Activated naive CD4-positive, alpha-beta T cell treated with anti-CD3 and anti-CD28 coated beads, Interleukin-2, amount 50 U/mL, for 24 hours (primary cell): ENCODE measurements at regions not wholly inside any gene's neighbourhood (a gene's known extent, or its start where the extent isn't known, plus 50 kb on each side); places are given as distances from the start of the nearest gene placed in this dataset.

Experiments
- H3K27ac Mint-ChIP-seq: one replicate; pipeline ENCODE4 v1.8.0; 2021; ENCODE audit warnings: mild to moderate bottlenecking, mixed read lengths
- H3K27me3 Mint-ChIP-seq: one replicate; pipeline ENCODE4 v1.8.0; 2021; ENCODE audit warnings: mixed read lengths
- H3K36me3 Mint-ChIP-seq: one replicate; pipeline ENCODE4 v1.8.0; 2021; ENCODE audit warnings: mixed read lengths
- H3K4me1 Mint-ChIP-seq: one replicate; pipeline ENCODE4 v1.8.0; 2021; ENCODE audit warnings: mixed read lengths
- H3K4me3 Mint-ChIP-seq: one replicate; pipeline ENCODE4 v1.8.0; 2021; ENCODE audit warnings: mild to moderate bottlenecking, mixed read lengths
- H3K9me3 Mint-ChIP-seq: one replicate; pipeline ENCODE4 v1.8.0; 2021; ENCODE audit warnings: mixed read lengths

DNA sequence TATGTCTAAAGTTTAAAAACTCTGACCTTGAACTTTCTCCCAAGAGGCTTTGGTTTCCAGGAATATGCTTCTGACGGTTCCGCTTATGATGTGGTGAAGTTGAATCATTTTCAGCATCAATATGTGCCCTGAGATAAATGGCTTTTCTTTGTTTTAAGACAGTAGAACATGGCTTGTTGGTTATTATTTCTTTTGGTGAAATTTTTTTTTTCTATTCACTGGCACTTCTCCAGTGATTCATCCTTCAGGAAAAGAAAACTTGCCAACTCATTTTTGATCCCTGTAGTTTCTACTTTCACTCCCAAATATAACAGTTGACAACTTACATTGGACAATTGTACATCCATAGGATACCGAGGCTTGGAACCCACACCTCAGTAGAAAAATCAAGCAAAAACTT is 1301.2 kb upstream of the FLRT2 start:
- Mint-ChIP-seq H3K4me3 (no peak overlapping the region), H3K36me3 (no peaks in the 10 kb centered on the region), H3K4me1 (no peaks in the 10 kb centered on the region), H3K27me3 (no peaks in the 10 kb centered on the region), H3K9me3 (no peaks in the 10 kb centered on the region), H3K27ac (no peak overlapping the region)

DNA sequence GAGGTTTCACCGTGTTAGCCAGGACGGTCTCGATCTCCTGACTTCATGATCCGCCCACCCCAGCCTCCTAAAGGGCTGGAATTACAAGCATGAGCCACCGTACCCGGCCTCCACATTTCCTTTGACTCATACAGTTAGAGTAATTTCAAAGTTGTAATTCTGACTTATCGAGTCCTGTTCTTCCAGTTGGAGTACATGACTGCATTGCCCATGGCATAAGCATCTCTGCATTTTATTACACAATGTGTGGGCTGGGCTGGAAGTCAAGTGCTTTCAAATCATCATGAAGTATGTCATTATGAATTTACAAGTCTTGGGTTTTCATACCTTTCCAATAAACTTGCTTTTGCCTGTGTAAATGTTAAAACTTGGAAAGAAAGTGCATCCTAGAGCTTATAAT is 1295.7 kb upstream of the FLRT2 start:
- Mint-ChIP-seq H3K4me3 (no peak overlapping the region), H3K36me3 (no peaks in the 10 kb centered on the region), H3K27me3 (no peaks in the 10 kb centered on the region), H3K4me1 (no peaks in the 10 kb centered on the region), H3K9me3 (no peaks in the 10 kb centered on the region), H3K27ac (no peak overlapping the region)

DNA sequence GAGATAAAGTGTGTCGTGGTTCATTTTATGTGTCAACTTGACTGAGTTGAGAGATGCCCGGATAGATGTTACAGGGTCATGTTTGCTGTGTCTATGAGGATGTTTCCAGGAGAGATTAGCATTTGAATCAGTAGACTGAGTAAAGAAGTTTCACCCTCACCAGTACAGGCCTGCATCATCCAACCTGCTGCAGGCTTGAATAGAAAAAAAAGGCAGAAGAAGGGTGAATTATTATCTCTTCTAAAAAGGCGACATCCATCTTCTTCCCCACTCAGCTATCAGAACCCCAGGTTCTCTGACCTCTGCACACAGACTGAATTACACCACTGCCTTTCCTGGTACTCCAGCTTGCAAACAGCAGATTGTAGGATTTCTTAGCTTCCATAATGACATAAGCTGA is 1293.7 kb upstream of the FLRT2 start:
- Mint-ChIP-seq H3K27me3 (no peaks in the 10 kb centered on the region), H3K9me3 (no peaks in the 10 kb centered on the region), H3K36me3 (no peaks in the 10 kb centered on the region), H3K27ac (no peak overlapping the region), H3K4me1 (no peaks in the 10 kb centered on the region), H3K4me3 (no peak overlapping the region)

DNA sequence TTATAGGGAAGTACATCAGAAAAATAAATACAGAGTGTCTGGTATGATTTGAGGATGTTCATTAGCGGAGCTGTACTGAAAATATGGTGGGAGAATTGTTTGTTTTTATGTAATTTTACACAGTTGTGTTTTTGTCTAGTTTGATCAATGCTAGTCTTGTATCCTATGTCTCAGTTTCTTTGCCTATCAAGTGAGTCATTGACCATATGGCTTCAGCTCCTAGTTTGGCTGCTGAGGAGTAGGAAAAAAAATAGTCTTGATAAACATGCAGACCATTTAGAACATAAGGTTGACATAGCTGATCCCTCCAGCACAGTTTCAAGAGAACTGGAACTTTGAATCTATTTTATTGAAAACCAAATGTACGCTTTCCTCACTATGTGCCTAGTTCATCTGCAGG is 1292.1 kb upstream of the FLRT2 start:
- no peaks in the 10 kb centered on the region for H3K36me3 Mint-ChIP-seq
- no peaks in the 10 kb centered on the region for H3K4me1 Mint-ChIP-seq
- no peak overlapping the region for H3K4me3 Mint-ChIP-seq
- H3K9me3 Mint-ChIP-seq: no peaks in the 10 kb centered on the region
- H3K27ac Mint-ChIP-seq: no peak overlapping the region
- H3K27me3 Mint-ChIP-seq: no peaks in the 10 kb centered on the region

DNA sequence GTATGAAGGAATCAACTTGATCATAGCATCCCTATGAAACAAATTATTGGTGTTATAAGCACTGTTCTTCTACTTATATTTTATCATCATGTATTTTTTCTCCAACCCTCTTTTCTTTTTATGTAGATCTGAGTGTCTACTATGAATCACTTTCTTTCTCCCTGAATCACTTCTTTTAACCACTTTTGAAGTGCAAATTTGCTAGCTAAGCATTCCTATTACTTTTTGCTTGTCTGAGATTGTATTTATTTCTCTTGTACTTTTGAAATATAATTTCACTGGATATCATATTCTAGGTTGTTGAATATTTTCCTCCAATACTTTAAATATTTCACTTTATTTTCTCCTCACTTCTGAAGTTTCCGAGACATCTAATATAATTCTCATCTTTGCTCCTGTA is 1282.3 kb upstream of the FLRT2 start:
- Mint-ChIP-seq H3K27ac (no peak overlapping the region), H3K4me3 (no peak overlapping the region), H3K27me3 (no peaks in the 10 kb centered on the region), H3K4me1 (no peaks in the 10 kb centered on the region), H3K36me3 (no peaks in the 10 kb centered on the region), H3K9me3 (peaks cover 19% of the 10 kb centered on the region)

DNA sequence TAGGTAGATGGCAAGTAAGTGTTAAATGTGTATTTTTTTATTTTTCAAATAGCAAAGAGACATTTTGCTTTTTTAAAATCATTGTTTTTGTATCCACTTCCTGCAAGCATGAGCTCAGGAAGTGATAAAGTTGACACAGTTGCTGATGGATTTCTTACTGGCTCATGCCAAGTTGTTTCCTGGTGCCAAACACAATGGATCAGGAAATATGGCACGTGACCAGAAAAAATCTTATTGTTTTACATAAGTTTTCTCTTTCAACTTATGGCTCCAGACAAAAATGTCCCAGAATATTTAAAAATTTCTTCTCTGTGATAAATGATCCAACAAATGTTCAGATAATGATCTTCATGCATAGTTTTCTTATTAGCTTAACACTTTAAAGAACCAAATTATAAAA is 1279.1 kb upstream of the FLRT2 start:
- no peak overlapping the region for H3K27ac Mint-ChIP-seq
- H3K36me3 Mint-ChIP-seq: no peaks in the 10 kb centered on the region
- H3K4me1 Mint-ChIP-seq: no peaks in the 10 kb centered on the region
- H3K4me3 Mint-ChIP-seq: no peak overlapping the region
- H3K9me3 Mint-ChIP-seq: peaks cover 19% of the 10 kb centered on the region
- no peaks in the 10 kb centered on the region for H3K27me3 Mint-ChIP-seq

DNA sequence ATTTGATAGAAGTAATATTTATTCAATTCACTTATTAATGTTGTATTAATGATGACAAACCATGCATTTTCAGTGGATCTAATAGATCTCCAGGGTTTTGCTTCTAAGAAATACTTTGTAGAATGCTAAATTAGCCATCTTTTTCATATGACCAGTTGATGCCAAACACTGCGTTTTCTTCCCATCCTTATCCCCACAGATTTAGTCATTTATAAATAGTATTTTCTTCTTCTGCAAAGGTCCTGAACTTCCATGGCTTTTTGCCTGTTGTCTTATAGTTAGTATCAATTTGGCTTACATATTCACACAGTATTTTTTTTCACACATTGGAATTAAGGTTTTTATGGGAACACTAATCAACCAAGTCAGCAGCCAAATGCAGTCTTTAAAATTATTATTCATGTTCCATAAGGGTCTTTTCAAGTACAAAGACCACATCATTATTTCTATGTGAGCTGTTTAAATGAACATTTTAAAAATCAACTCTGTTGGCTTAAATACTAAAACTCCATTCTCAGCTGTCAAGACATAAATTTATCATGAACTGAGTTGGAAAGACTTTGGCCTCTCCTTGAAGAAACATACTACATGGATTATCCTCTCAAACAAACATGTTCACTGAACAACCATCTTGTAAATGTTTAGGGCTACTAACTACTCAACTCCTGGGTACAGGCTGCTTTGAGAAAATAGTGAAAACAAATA is 1278.4 kb upstream of the FLRT2 start:
- Mint-ChIP-seq H3K27me3 (no peaks in the 10 kb centered on the region), H3K36me3 (no peaks in the 10 kb centered on the region), H3K4me3 (no peak overlapping the region), H3K9me3 (peaks cover 19% of the 10 kb centered on the region), H3K27ac (no peak overlapping the region), H3K4me1 (no peaks in the 10 kb centered on the region)

DNA sequence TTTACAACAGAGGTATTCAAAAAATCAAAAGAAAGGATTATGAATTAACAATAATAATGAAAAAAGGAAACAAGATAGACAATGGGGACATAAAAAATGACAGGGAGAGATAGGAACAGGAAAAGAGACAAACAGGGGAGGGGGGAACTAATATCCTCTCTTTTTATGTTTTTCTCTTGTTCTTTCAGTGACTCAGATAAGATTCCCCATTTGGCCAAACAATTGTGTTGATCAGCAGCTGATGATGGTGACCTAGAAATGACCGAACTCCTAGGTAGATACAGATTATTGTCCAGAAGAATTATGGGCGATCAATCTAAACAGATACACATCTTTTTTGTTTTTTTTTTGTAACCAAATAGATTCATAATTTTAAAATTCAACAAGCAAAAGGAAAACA is 1277.2 kb upstream of the FLRT2 start:
- no peaks in the 10 kb centered on the region for H3K36me3 Mint-ChIP-seq
- no peak overlapping the region for H3K4me3 Mint-ChIP-seq
- no peak overlapping the region for H3K27ac Mint-ChIP-seq
- no peaks in the 10 kb centered on the region for H3K4me1 Mint-ChIP-seq
- H3K27me3 Mint-ChIP-seq: no peaks in the 10 kb centered on the region
- peaks cover 18% of the 10 kb centered on the region for H3K9me3 Mint-ChIP-seq

DNA sequence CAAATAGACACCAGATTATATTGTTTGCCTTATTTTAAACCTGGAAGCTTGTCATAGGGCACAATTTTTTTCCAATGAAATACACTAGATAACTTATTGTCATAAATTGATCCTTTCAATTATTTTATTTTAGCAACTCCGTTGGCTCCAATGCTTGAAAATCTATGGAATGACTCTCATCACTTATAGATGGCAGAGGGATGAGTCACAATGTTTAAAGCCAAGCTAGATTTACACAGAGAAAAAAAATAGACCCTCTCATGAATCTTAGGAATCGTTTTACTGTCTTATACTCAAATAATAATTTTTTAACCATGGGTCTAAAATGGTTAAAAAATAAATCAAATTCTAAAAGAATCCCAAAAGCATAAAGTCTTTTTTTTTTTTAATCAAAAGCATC is 1276.6 kb upstream of the FLRT2 start:
- H3K27me3 Mint-ChIP-seq: no peaks in the 10 kb centered on the region
- H3K4me3 Mint-ChIP-seq: no peak overlapping the region
- no peaks in the 10 kb centered on the region for H3K4me1 Mint-ChIP-seq
- no peaks in the 10 kb centered on the region for H3K36me3 Mint-ChIP-seq
- no peak overlapping the region for H3K27ac Mint-ChIP-seq
- peaks cover 12% of the 10 kb centered on the region for H3K9me3 Mint-ChIP-seq

DNA sequence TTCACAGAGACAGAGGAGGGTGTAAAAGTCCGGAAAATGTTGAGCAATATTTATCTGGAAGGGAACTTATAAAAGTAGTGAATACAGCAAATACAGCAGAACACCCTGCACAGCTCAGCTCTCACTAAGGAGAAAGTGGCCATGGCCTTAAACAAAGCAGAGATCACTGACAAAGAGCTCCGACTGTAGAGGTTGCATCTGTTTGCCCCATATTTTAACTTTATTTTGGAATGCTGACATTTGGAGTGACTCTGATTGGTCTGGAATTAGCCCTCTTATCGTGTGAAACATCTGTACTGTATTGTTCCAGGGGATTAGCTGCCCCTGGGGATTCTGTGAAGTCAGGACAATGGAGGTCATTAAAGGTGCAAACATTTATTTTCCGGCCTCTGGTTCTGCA is 1275.7 kb upstream of the FLRT2 start:
- H3K4me1 Mint-ChIP-seq: no peaks in the 10 kb centered on the region
- no peaks in the 10 kb centered on the region for H3K27me3 Mint-ChIP-seq

DNA sequence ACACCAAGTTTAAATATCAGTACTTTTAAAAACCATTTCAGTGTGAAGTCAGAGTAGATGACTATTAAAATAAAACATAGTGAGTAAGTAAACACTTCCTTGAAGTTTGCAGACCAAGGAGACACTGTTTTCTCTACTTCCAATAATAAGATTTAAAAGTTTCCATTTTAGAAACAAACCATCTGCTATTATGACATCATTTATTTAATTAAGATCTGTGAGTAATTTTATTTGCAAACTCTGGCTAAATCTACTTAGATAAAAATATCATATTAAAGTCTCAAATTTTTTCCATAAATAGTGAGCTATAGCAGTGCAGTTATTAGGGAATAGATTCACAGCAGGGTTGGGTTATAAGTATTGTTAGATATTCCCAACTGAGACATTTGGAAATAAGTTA is 1267.0 kb upstream of the FLRT2 start:
- no peak overlapping the region for H3K4me3 Mint-ChIP-seq
- H3K27me3 Mint-ChIP-seq: no peaks in the 10 kb centered on the region
- no peaks in the 10 kb centered on the region for H3K4me1 Mint-ChIP-seq
- H3K27ac Mint-ChIP-seq: no peak overlapping the region
- no peaks in the 10 kb centered on the region for H3K36me3 Mint-ChIP-seq
- peaks cover 8% of the 10 kb centered on the region for H3K9me3 Mint-ChIP-seq

More for the DNA sequence above, 1275.7 kb upstream of the FLRT2 start:
- Mint-ChIP-seq H3K4me3 (no peak overlapping the region), H3K27ac (no peak overlapping the region), H3K9me3 (peaks cover 12% of the 10 kb centered on the region), H3K36me3 (no peaks in the 10 kb centered on the region)

DNA sequence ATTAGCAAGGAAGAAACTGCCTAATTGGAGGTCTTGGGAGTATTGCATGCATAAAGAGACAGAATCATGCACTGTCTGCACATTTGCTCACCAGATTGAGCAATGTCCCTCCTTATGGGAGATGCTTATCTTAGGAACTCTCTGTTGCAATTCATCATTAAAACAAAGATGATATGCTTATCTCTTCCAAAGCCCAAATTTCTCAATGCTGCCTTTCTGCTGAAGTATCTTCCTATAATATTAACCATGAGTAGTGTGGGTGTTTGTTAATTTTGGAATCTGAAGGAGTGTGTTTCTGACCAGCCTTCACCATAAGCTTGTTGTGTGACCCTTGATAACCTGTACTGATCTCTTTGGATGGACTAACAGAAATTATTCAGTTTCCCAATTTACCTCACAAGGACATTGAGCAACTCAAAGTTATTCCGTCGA is 1257.6 kb upstream of the FLRT2 start:
- Mint-ChIP-seq H3K36me3 (no peaks in the 10 kb centered on the region), H3K4me1 (no peaks in the 10 kb centered on the region), H3K4me3 (no peak overlapping the region), H3K27me3 (no peaks in the 10 kb centered on the region), H3K27ac (no peak overlapping the region), H3K9me3 (no peaks in the 10 kb centered on the region)

DNA sequence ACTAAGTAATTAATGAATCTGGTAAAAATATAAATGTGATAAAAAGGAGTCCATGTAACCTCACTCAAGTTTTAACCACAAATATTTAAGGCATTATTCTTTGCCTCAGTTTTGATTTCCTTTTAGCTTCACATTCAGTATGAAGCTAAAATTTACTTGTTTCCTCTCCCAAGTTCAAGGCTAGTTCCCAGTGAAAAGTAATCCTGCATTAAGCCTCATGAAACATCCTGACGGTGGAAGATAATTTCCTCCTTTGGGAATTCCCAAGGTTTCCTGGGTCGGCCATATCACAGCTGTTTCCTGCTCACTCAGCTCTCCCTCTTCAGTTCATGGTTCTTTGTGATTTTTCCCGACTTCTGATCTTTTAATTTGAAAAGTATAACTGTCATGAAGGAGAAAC is 1256.8 kb upstream of the FLRT2 start:
- no peak overlapping the region for H3K27ac Mint-ChIP-seq
- H3K36me3 Mint-ChIP-seq: no peaks in the 10 kb centered on the region
- H3K27me3 Mint-ChIP-seq: no peaks in the 10 kb centered on the region
- H3K4me1 Mint-ChIP-seq: no peaks in the 10 kb centered on the region
- no peaks in the 10 kb centered on the region for H3K9me3 Mint-ChIP-seq
- H3K4me3 Mint-ChIP-seq: no peak overlapping the region

DNA sequence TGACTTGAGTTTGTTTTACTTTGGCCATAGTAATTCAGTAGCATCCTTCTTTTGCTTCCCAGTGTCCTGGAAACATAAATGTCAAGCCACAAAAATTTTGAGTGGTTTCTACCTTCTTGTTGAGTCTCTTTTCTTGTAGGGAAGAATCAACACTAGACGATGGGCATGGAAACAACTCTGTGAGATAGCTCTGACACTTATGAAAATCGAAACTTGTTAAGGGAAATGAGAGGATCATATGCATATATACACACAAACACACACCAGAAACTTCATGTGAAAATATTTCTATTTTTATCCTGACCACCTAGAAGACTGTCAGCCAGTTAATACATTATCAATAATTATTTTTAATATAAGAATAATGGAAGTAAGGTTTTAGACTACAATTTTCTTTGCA is 1247.3 kb upstream of the FLRT2 start:
- H3K27ac Mint-ChIP-seq: peak overlapping the region; percentile 3
- no peaks in the 10 kb centered on the region for H3K4me1 Mint-ChIP-seq
- H3K36me3 Mint-ChIP-seq: no peaks in the 10 kb centered on the region
- H3K4me3 Mint-ChIP-seq: no peak overlapping the region
- H3K27me3 Mint-ChIP-seq: no peaks in the 10 kb centered on the region
- no peaks in the 10 kb centered on the region for H3K9me3 Mint-ChIP-seq

DNA sequence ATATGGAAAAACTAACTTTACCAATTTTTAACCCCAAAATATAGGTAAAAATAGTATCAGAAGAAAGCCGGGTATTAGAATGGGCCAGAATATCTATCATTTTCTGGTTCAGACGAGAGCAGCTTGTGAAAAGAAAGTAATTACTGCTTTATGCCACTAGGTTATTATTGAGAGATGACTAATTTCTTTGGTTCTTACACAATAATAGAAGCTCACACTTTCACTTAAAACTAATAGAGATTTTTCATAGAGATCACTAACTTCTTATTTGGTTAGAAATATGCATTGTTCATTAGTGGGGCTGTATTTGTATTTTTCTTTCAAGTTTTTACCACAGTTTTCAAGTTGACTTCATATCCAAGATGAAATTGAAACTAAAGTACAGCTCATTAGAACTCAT is 1241.2 kb upstream of the FLRT2 start:
- peaks cover 8% of the 10 kb centered on the region for H3K9me3 Mint-ChIP-seq
- H3K27me3 Mint-ChIP-seq: no peaks in the 10 kb centered on the region
- H3K36me3 Mint-ChIP-seq: no peaks in the 10 kb centered on the region
- no peaks in the 10 kb centered on the region for H3K4me1 Mint-ChIP-seq
- H3K4me3 Mint-ChIP-seq: no peak overlapping the region
- no peak overlapping the region for H3K27ac Mint-ChIP-seq

DNA sequence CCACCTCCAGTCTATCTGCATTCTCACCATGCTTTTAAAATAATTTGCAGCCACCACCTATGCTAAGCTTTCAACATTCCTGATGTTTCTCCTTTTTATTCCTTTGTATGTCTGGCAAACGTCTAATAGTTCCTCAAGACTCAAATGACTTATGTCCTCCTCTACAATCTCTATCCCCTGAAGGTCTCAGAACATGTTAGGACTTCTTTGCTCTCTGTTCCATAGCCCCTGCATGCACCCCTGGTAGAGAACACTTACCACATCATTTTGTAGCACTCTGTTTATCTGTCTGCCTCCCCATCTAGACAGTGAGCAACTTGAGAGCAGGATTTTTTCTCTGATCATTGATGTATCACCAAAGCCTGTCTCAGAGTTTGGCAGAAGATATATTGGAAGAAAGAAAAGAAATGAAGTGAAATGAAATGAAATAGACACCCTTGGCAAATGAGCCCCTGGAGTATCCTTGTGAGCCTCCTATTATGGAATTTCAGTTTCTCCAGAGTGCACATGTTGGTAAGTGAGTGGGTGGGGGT is 1231.2 kb upstream of the FLRT2 start:
- Mint-ChIP-seq H3K36me3 (no peaks in the 10 kb centered on the region), H3K4me3 (no peak overlapping the region), H3K27me3 (no peaks in the 10 kb centered on the region), H3K27ac (no peak overlapping the region), H3K9me3 (no peaks in the 10 kb centered on the region), H3K4me1 (no peaks in the 10 kb centered on the region)

DNA sequence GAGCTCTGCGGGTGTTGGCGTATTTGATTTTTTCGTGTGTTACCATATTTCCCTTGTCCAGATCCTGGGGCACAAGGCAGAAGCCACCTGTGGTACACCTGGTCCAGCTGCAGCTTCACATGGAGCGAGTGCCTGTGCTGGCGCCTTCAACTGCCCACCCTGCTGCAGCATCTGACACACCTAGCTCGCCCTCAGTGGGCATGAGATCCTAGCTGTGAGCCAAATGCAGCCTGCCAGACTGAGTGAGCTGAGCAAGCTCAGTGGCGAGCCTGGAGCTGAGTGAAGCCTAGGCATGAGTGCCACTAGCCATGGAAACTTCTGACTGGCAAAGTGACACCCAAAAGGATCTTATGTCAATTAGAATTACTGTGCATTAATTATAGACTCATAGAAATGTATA is 1226.8 kb upstream of the FLRT2 start:
- peaks cover 5% of the 10 kb centered on the region for H3K9me3 Mint-ChIP-seq
- H3K27me3 Mint-ChIP-seq: no peaks in the 10 kb centered on the region
- no peak overlapping the region for H3K4me3 Mint-ChIP-seq
- no peaks in the 10 kb centered on the region for H3K36me3 Mint-ChIP-seq
- H3K27ac Mint-ChIP-seq: no peak overlapping the region
- no peaks in the 10 kb centered on the region for H3K4me1 Mint-ChIP-seq
